Cardiac fibroblast (primary cell): ENCODE measurements at regions not wholly inside any gene's neighbourhood (a gene's known extent, or its start where the extent isn't known, plus 50 kb on each side); places are given as distances from the start of the nearest gene placed in this dataset.

Source experiments
- DNase-seq, 2 donors: peaks; one replicate each; pipeline versions ENCODE4 v3.0.0 to v3.0.0-alpha.2; 2010; ENCODE audit warnings: low read depth in 2 of 2
- H3K4me3 ChIP-seq, 2 donors: replicated peaks in 1 of 2; 1 replicate in 1 of 2; 2 replicates in 1 of 2; pipeline ENCODE4 v1.5.1; 2011; ENCODE audit warnings: low read depth in 2 of 2, low read length in 2 of 2, mild to moderate bottlenecking in 2 of 2, moderate library complexity in 1 of 2
- TF ChIP-seq, protein P1 (sequence below): IDR thresholded peaks from one replicate; pipeline ENCODE4 v1.5.1; 2011; ENCODE audit warnings: low read depth, mild to moderate bottlenecking, low read length, inconsistent platforms

DNA sequence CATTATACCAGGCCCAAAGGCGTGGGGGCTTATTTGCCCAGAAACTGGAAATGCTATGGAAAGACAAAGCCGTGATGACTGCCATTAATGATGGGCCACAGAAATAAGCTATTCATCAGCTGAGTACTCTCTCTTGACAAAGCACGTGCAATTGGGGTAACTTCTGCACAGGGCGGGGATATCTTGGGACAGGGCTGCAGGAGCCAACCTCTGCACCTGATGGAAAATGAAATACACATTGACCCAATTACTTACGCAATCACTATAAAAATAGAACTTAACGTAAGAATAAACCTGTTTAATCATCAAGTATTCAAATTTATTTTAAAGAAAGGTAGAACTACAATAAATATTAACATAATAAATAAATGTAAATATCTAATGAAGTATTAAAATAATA is 180.1 kb upstream of the NTF3 start:
- DNase-seq, result no peak
- no peak overlapping the region for H3K4me3 ChIP-seq

DNA sequence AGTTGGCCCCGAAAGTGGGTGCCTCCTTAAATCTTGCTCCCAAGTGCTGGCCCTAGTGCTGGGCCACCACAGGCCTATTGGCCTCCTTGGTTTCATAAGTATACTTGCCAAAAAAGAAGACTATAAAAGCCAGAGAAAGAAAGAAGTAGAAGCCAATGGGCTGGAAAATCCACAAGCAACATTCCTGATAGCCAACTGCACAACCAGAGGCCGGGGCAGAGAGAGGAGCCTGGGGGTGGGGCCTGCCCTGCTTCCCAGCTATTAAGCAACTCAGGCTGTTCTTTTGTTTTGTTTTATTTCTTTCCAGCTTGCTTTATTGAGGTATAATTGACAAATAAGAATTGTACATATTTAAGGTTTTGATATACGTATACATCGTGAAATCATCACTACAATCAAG is 177.2 kb upstream of the NTF3 start:
- no peak overlapping the region for H3K4me3 ChIP-seq
- TF ChIP-seq, protein P1, sequence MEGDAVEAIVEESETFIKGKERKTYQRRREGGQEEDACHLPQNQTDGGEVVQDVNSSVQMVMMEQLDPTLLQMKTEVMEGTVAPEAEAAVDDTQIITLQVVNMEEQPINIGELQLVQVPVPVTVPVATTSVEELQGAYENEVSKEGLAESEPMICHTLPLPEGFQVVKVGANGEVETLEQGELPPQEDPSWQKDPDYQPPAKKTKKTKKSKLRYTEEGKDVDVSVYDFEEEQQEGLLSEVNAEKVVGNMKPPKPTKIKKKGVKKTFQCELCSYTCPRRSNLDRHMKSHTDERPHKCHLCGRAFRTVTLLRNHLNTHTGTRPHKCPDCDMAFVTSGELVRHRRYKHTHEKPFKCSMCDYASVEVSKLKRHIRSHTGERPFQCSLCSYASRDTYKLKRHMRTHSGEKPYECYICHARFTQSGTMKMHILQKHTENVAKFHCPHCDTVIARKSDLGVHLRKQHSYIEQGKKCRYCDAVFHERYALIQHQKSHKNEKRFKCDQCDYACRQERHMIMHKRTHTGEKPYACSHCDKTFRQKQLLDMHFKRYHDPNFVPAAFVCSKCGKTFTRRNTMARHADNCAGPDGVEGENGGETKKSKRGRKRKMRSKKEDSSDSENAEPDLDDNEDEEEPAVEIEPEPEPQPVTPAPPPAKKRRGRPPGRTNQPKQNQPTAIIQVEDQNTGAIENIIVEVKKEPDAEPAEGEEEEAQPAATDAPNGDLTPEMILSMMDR, result no peak
- no peak for DNase-seq

More for the DNA sequence above, 180.1 kb upstream of the NTF3 start:
- TF ChIP-seq, protein P1, result no peak

DNA sequence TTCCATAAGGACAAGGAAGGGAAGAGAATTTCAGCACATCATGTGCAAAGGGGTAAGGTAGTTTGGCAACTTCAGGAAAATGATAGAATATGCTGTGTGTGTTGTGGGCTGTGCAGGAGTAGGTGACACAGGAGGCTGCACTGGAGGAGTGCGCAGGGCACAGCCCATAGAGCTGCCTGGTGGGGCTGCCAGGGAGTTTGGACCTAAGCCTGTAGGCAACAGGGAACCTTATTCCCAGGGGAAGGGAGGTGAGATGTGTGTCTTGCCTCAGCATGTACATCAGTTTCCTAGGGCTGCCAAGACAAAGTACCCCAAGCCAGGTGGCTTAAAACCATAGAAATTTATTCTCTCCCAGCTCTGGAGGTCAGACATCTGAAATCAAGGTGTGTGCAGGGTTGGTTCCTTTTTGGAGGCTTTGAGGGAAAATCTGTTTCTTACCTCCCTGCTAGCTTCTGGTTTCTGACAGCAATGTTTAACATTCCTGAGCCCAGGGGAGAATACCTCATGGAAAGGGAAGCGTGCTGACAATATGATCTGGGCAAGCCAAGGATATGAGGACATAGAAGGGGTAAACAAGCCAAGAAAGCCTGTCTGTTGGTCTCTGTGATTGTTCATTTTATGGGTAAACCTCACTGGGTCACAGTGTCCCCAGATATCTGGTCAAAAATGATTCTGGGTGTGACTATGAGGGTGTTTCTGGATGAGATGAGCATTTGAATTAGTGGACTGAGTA is 174.0 kb upstream of the NTF3 start:
- no peak for DNase-seq
- H3K4me3 ChIP-seq, result no peak overlapping the region
- TF ChIP-seq, protein P1, result no peak

DNA sequence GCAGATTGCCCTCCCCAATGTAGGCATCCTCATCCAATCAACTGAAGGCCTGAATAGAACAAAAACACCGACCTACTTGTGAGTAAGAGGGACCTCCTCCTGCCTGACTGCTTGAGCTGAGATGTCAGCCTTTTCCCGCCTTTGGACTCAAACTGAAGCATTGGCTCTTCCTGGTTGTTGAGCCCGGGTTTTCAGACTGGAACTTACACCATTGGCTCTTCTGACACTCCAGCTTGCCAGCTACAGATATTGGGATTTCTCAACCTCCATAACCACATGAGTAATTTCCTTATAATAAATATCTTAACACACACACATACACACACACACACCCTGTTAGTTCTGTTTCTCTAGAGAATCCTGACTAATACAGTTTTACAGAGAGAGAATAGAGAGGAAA is 173.4 kb upstream of the NTF3 start:
- TF ChIP-seq, protein P1, result no peak
- no peak overlapping the region for H3K4me3 ChIP-seq
- DNase-seq, result peak in 1 of 2 donors; percentile 33

DNA sequence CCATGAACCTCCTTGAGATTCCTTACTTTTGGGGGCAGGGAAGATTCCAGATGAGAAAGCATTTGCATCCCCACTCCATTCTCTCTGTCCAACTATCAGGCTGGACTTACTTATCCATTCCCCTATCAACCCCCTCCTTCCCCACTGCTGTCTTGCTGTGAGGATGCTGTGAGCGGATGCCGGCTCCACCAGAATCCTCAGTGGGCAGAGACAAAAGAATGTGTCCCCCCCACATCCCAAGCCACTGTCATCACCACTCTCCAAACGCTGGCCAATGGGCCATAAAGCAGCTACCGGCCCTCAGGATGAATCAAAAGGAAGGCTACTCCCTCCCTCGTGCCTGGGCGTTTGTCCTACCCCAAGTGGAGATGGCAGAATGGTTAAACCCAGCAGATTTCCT is 173.0 kb upstream of the NTF3 start:
- TF ChIP-seq, protein P1, result no peak
- no peak for DNase-seq
- H3K4me3 ChIP-seq, result no peak overlapping the region

DNA sequence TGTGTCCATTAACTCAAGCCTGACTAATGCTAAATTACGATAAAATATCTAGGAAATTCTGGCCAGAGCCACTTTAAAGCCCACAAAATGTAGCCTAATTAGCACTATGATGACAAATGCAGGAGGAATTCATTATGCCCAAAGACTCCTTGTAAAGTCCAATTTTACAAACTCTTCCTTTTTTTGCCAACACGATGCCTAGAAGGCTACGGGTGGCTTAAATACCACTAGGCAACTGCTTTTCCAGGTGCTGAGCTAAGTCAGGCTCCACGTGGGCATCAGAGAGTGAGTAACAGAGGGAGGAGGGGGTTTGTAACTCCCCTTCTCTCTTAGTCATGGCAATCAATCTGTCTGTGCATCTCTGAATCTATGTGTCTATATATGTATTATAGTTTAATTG is 172.4 kb upstream of the NTF3 start:
- DNase-seq, result no peak
- TF ChIP-seq, protein P1, result no peak
- H3K4me3 ChIP-seq, result no peak overlapping the region

DNA sequence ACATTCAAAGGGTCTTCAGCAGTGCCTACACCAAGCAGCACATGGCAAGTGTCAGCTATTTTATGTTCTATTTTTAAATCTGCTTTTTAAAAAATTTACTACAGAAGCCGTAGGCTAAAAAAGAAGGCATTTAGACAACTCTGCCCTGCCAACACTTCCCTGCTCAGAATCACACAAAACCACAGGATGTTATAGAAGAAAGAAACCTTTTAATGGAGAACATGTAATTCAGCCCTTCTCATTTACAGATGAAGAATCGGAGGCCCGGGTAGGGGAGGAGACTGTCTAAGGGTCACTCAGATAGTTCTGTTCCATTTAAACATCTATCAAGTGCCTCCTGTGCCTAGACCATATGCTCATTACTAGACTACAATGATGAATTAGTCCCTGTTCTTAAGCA is 171.8 kb upstream of the NTF3 start:
- no peak for DNase-seq
- TF ChIP-seq, protein P1, result no peak
- H3K4me3 ChIP-seq, result no peak overlapping the region
